ENCODE measurements at regions not wholly inside any gene's neighbourhood (a gene's known extent, or its start where the extent isn't known, plus 50 kb on each side); places are given as distances from the start of the nearest gene placed in this dataset.

GRCh38 chr13:32946558-32946957 lies 69.7 kb upstream of the KL start:
- TF ChIP-seq CTCF (conservative IDR thresholded peaks at IDR 0.05; ENCODE audit: low read length) (no peak), EZH2phosphoT487 (IDR thresholded peaks at IDR 0.05; ENCODE audit: borderline replicate concordance) (no peak)
